Astrocyte (in vitro differentiated cells and primary cell): ENCODE measurements at regions not wholly inside any gene's neighbourhood (a gene's known extent, or its start where the extent isn't known, plus 50 kb on each side); places are given as distances from the start of the nearest gene placed in this dataset.
A peak's percentile ranks its signal among the peaks of the same experiment; 100 is the strongest.

Source experiments
- DNase-seq: peaks from one replicate; pipeline ENCODE4 v3.0.0-alpha.2; 2010; ENCODE audit warnings: low read depth
- FAIRE-seq: peaks from 2 replicates; lab custom pipeline; 2011; peaks lifted over from hg19 to GRCh38; lab: Jason Lieb, UNC
- H2AFZ ChIP-seq: 2 replicates; pipeline ENCODE4 v1.6.0; 2012; ENCODE audit warnings: low read depth, low read length, inconsistent platforms
- H3K27ac ChIP-seq: 2 replicates; pipeline ENCODE4 v1.5.1; 2011; ENCODE audit warnings: low read depth, low read length, inconsistent platforms
- H3K27me3 ChIP-seq: 2 replicates; pipeline ENCODE4 v1.6.0; 2011; ENCODE audit warnings: low read length, inconsistent platforms; ENCODE audit not compliant: insufficient read depth
- H3K36me3 ChIP-seq: 2 replicates; pipeline ENCODE4 v1.5.1; 2011; ENCODE audit warnings: low read length, inconsistent platforms; ENCODE audit not compliant: insufficient read depth
- H3K4me1 ChIP-seq: 2 replicates; pipeline ENCODE4 v1.5.1; 2011; ENCODE audit warnings: low read length, inconsistent platforms; ENCODE audit not compliant: insufficient read depth
- H3K4me2 ChIP-seq: 2 replicates; pipeline ENCODE4 v1.6.0; 2012; ENCODE audit warnings: low read length, inconsistent platforms
- H3K4me3 ChIP-seq: 2 replicates; pipeline ENCODE4 v1.5.1; 2011; ENCODE audit warnings: low read depth, mild to moderate bottlenecking, low read length, inconsistent platforms; ENCODE audit not compliant: insufficient read depth
- H3K79me2 ChIP-seq: 2 replicates; pipeline ENCODE4 v1.6.0; 2012; ENCODE audit warnings: mild to moderate bottlenecking, low read length, inconsistent platforms; ENCODE audit not compliant: insufficient read depth
- H3K9ac ChIP-seq: 2 replicates; pipeline ENCODE4 v1.6.0; 2012; ENCODE audit warnings: mild to moderate bottlenecking, low read length, inconsistent platforms
- H3K9me3 ChIP-seq: 2 replicates; pipeline ENCODE4 v1.5.1; 2012; ENCODE audit warnings: low read depth, mild to moderate bottlenecking, low read length, inconsistent platforms; ENCODE audit not compliant: insufficient read depth
- H4K20me1 ChIP-seq: 2 replicates; pipeline ENCODE4 v1.6.0; 2012; ENCODE audit warnings: low read length, inconsistent platforms; ENCODE audit not compliant: insufficient read depth
- H3K27ac Mint-ChIP-seq: one replicate; pipeline ENCODE4 v1.8.0; 2021; ENCODE audit warnings: mild to moderate bottlenecking, mixed read lengths; ENCODE audit not compliant: unreplicated experiment
- H3K27me3 Mint-ChIP-seq: one replicate; pipeline ENCODE4 v1.8.0; 2021; ENCODE audit warnings: low read depth, mixed read lengths; ENCODE audit not compliant: unreplicated experiment
- H3K36me3 Mint-ChIP-seq: one replicate; pipeline ENCODE4 v1.8.0; 2021; ENCODE audit warnings: low read depth, mixed read lengths; ENCODE audit not compliant: unreplicated experiment
- H3K4me1 Mint-ChIP-seq: one replicate; pipeline ENCODE4 v1.8.0; 2021; ENCODE audit warnings: low read depth, mixed read lengths; ENCODE audit not compliant: unreplicated experiment
- H3K4me3 Mint-ChIP-seq: one replicate; pipeline ENCODE4 v1.8.0; 2021; ENCODE audit warnings: mild to moderate bottlenecking, moderate library complexity, mixed read lengths; ENCODE audit not compliant: unreplicated experiment
- H3K9me3 Mint-ChIP-seq: one replicate; pipeline ENCODE4 v1.8.0; 2021; ENCODE audit warnings: mild to moderate bottlenecking, mixed read lengths; ENCODE audit not compliant: unreplicated experiment
- CTCF ChIP-seq: IDR thresholded peaks from 2 replicates; pipeline ENCODE4 v1.5.1; 2011; ENCODE audit warnings: low read depth, mild to moderate bottlenecking, inconsistent platforms, low read length, moderate library complexity; ENCODE audit not compliant: insufficient read depth
- EZH2 ChIP-seq: IDR thresholded peaks from 2 replicates; pipeline ENCODE4 v1.6.1; 2012; ENCODE audit warnings: mild to moderate bottlenecking, low read length, inconsistent platforms; ENCODE audit not compliant: insufficient read depth

- Histone ChIP-seq H3K4me2 (no peak overlapping the region), H3K36me3 (no peaks in the 10 kb centered on the region), H3K27ac (no peak overlapping the region), H3K9me3 (no peaks in the 10 kb centered on the region), H3K79me2 (no peaks in the 10 kb centered on the region), H3K4me3 (no peak overlapping the region), H3K9ac (no peak overlapping the region), H3K27me3 (no peaks in the 10 kb centered on the region), H2AFZ (no peak overlapping the region), H3K4me1 (no peaks in the 10 kb centered on the region), H4K20me1 (no peaks in the 10 kb centered on the region)
- Mint-ChIP-seq H3K27ac (no peak overlapping the region), H3K4me3 (no peak overlapping the region), H3K27me3 (no peaks in the 10 kb centered on the region), H3K36me3 (no peaks in the 10 kb centered on the region), H3K4me1 (peaks cover 3% of the 10 kb centered on the region), H3K9me3 (no peaks in the 10 kb centered on the region)
- DNase-seq (no peak), FAIRE-seq (no peak)
- TF ChIP-seq EZH2 (no peak), CTCF (no peak)
Measured at GRCh38 chr17:71748872-71749271, 371.9 kb upstream of the SOX9 start.

GRCh38 chr17:71753070-71753469, 367.8 kb upstream of the SOX9 start:
- H4K20me1 ChIP-seq: no peaks in the 10 kb centered on the region
- Mint-ChIP-seq H3K4me3 (no peak overlapping the region), H3K9me3 (no peaks in the 10 kb centered on the region), H3K27ac (no peak overlapping the region), H3K36me3 (no peaks in the 10 kb centered on the region), H3K27me3 (peaks cover 4% of the 10 kb centered on the region), H3K4me1 (peaks cover 3% of the 10 kb centered on the region)
- no peaks in the 10 kb centered on the region for H3K9me3 ChIP-seq
- no peak overlapping the region for H2AFZ ChIP-seq
- TF ChIP-seq EZH2: no peak
- no peak for TF ChIP-seq CTCF
- H3K36me3 ChIP-seq: no peaks in the 10 kb centered on the region
- no peaks in the 10 kb centered on the region for H3K4me1 ChIP-seq
- H3K4me3 ChIP-seq: no peak overlapping the region
- no peak overlapping the region for H3K4me2 ChIP-seq
- FAIRE-seq: peak; percentile 34
- DNase-seq: peak; percentile 2
- no peaks in the 10 kb centered on the region for H3K27me3 ChIP-seq
- H3K27ac ChIP-seq: no peak overlapping the region
- H3K79me2 ChIP-seq: no peaks in the 10 kb centered on the region
- no peak overlapping the region for H3K9ac ChIP-seq

- no peak overlapping the region for H3K9ac ChIP-seq
- no peaks in the 10 kb centered on the region for H3K4me1 ChIP-seq
- H3K36me3 ChIP-seq: no peaks in the 10 kb centered on the region
- peaks cover 4% of the 10 kb centered on the region for H3K27me3 Mint-ChIP-seq
- no peaks in the 10 kb centered on the region for H3K9me3 Mint-ChIP-seq
- no peak overlapping the region for H2AFZ ChIP-seq
- no peak overlapping the region for H3K27ac ChIP-seq
- H3K4me3 ChIP-seq: no peak overlapping the region
- H3K4me3 Mint-ChIP-seq: no peak overlapping the region
- H3K4me2 ChIP-seq: no peak overlapping the region
- no peaks in the 10 kb centered on the region for H3K79me2 ChIP-seq
- FAIRE-seq: no peak
- TF ChIP-seq CTCF (no peak), EZH2 (no peak)
- DNase-seq: no peak
- H3K9me3 ChIP-seq: no peaks in the 10 kb centered on the region
- no peak overlapping the region for H3K27ac Mint-ChIP-seq
- peaks cover 8% of the 10 kb centered on the region for H3K4me1 Mint-ChIP-seq
- H3K27me3 ChIP-seq: no peaks in the 10 kb centered on the region
- no peaks in the 10 kb centered on the region for H4K20me1 ChIP-seq
- H3K36me3 Mint-ChIP-seq: no peaks in the 10 kb centered on the region
Measured at GRCh38 chr17:71757156-71757555, 363.7 kb upstream of the SOX9 start.
